RWPE2 (cell line): ENCODE measurements at regions not wholly inside any gene's neighbourhood (a gene's known extent, or its start where the extent isn't known, plus 50 kb on each side); places are given as distances from the start of the nearest gene placed in this dataset.

Source experiments
- ATAC-seq: fragments of 200-7000 bp; cut with Tn5 transposase; 3 replicates; pipeline ENCODE4 v1.9.1; 2021; ENCODE audit warnings: low read depth
- DNase-seq: peaks from one replicate; pipeline ENCODE4 v3.0.0-alpha.2; 2020; ENCODE audit warnings: low spot score
- H3K27ac ChIP-seq: fragments of 450-650 bp; 2 replicates; pipeline ENCODE4 v1.5.1; 2017; ENCODE audit warnings: mild to moderate bottlenecking; ENCODE audit not compliant: poor library complexity, severe bottlenecking
- H3K27me3 ChIP-seq: fragments of 250-450 bp; sonication (Bioruptor Pico); 2 replicates; pipeline ENCODE4 v1.5.1; 2021; ENCODE audit warnings: mild to moderate bottlenecking, moderate library complexity; ENCODE audit not compliant: insufficient read depth, poor library complexity, severe bottlenecking
- H3K36me3 ChIP-seq: fragments of 250-450 bp; sonication (Bioruptor Pico); 2 replicates; pipeline ENCODE4 v1.5.1; 2020; ENCODE audit warnings: low read depth, mild to moderate bottlenecking, moderate library complexity
- H3K4me1 ChIP-seq: fragments of 250-450 bp; sonication (Bioruptor Pico); 2 replicates; pipeline ENCODE4 v1.5.1; 2021; ENCODE audit warnings: mild to moderate bottlenecking, moderate library complexity; ENCODE audit not compliant: insufficient read depth, poor library complexity, severe bottlenecking
- H3K4me3 ChIP-seq: fragments of 250-450 bp; sonication (Bioruptor Pico); 2 replicates; pipeline ENCODE4 v1.5.1; 2021; ENCODE audit warnings: mild to moderate bottlenecking, moderate library complexity; ENCODE audit not compliant: severe bottlenecking
- H3K9me3 ChIP-seq: fragments of 250-450 bp; sonication (Bioruptor Pico); 2 replicates; pipeline ENCODE4 v1.5.1; 2021; ENCODE audit warnings: mild to moderate bottlenecking, moderate library complexity; ENCODE audit not compliant: severe bottlenecking
- CTCF ChIP-seq: fragments of 450-650 bp; IDR thresholded peaks from one replicate; pipeline ENCODE4 v1.5.1; 2017; ENCODE audit warnings: mild to moderate bottlenecking, moderate library complexity; ENCODE audit not compliant: poor library complexity, severe bottlenecking

- H3K9me3 ChIP-seq = no peaks in the 10 kb centered on the region
- no peaks in the 10 kb centered on the region for H3K36me3 ChIP-seq
- peaks cover 17% of the 10 kb centered on the region for H3K27me3 ChIP-seq
- DNase-seq (no peak), ATAC-seq (no peak)
- no peak overlapping the region for H3K27ac ChIP-seq
- no peaks in the 10 kb centered on the region for H3K4me1 ChIP-seq
- no peak overlapping the region for H3K4me3 ChIP-seq
- TF ChIP-seq CTCF = no peak
Measured at GRCh38 chr1:30337324-30337620, 386.1 kb downstream of the MATN1 start.

- ATAC-seq (no peak), DNase-seq (peak; percentile 30)
- Histone ChIP-seq H3K27ac (no peak overlapping the region), H3K9me3 (no peaks in the 10 kb centered on the region), H3K4me3 (no peak overlapping the region), H3K27me3 (peaks cover 11% of the 10 kb centered on the region), H3K4me1 (no peaks in the 10 kb centered on the region), H3K36me3 (no peaks in the 10 kb centered on the region)
- TF ChIP-seq CTCF = no peak
Measured at GRCh38 chr1:30336550-30337323, 386.6 kb downstream of the MATN1 start.

- no peaks in the 10 kb centered on the region for H3K36me3 ChIP-seq
- H3K27ac ChIP-seq = no peak overlapping the region
- no peaks in the 10 kb centered on the region for H3K9me3 ChIP-seq
- no peak for DNase-seq
- TF ChIP-seq CTCF = no peak
- H3K4me1 ChIP-seq = no peaks in the 10 kb centered on the region
- H3K27me3 ChIP-seq = peaks cover 4% of the 10 kb centered on the region
- ATAC-seq = no peak
- no peak overlapping the region for H3K4me3 ChIP-seq
Measured at GRCh38 chr1:30335997-30336390, 387.4 kb downstream of the MATN1 start.

GRCh38 chr1:30335389-30335996 is 387.9 kb downstream of the MATN1 start:
- Histone ChIP-seq H3K27me3 (no peaks in the 10 kb centered on the region), H3K9me3 (no peaks in the 10 kb centered on the region), H3K4me1 (no peaks in the 10 kb centered on the region), H3K27ac (no peak overlapping the region), H3K4me3 (no peak overlapping the region), H3K36me3 (no peaks in the 10 kb centered on the region)
- no peak for DNase-seq
- no peak for ATAC-seq
- TF ChIP-seq CTCF = no peak

GRCh38 chr1:30334767-30335166 is 388.6 kb downstream of the MATN1 start:
- H3K36me3 ChIP-seq = no peaks in the 10 kb centered on the region
- H3K9me3 ChIP-seq = no peaks in the 10 kb centered on the region
- no peaks in the 10 kb centered on the region for H3K27me3 ChIP-seq
- no peak overlapping the region for H3K4me3 ChIP-seq
- H3K4me1 ChIP-seq = no peaks in the 10 kb centered on the region
- H3K27ac ChIP-seq = no peak overlapping the region
- TF ChIP-seq CTCF = no peak
- ATAC-seq = no peak
- DNase-seq = no peak
